ENCODE measurements at regions not wholly inside any gene's neighbourhood (a gene's known extent, or its start where the extent isn't known, plus 50 kb on each side); places are given as distances from the start of the nearest gene placed in this dataset.

GRCh38 chr11:97445561-97445960, 1055.7 kb downstream of the JRKL start:
- Histone ChIP-seq H3K4me3 (ENCODE audit: control extremely low read depth in 1 of 5, extremely low read depth in 1 of 5, insufficient read depth in 1 of 5, low read depth in 2 of 5, low read length in 4 of 5) (no peak overlapping the region), H3K4me2 (replicated peaks; ENCODE audit: low read depth, low read length, poor library complexity, severe bottlenecking) (no peak overlapping the region), H3K9ac (ENCODE audit: low read length) (no peak overlapping the region), H3K27me3 (replicated peaks in 1 of 4; ENCODE audit: control extremely low read depth in 1 of 4, control insufficient read depth in 3 of 4, insufficient read depth in 4 of 4, low read length in 3 of 4) (no peaks in the 10 kb centered on the region), H2AFZ (ENCODE audit: insufficient read depth, low read depth, low read length, poor library complexity, severe bottlenecking) (no peak overlapping the region), H3K79me2 (ENCODE audit: control insufficient read depth, insufficient read depth, low read length) (no peaks in the 10 kb centered on the region), H3K9me3 (ENCODE audit: control extremely low read depth in 1 of 3, control insufficient read depth in 2 of 3, insufficient read depth in 1 of 3, low read length in 2 of 3) (no peaks in the 10 kb centered on the region), H3K4me1 (ENCODE audit: control insufficient read depth in 2 of 2, insufficient read depth in 2 of 2, low read length in 2 of 2) (no peaks in the 10 kb centered on the region), H3K27ac (ENCODE audit: low read length in 2 of 2) (no peak overlapping the region), H4K20me1 (ENCODE audit: control insufficient read depth, insufficient read depth, low read length, poor library complexity, severe bottlenecking) (no peaks in the 10 kb centered on the region), H3K36me3 (replicated peaks in 1 of 2; ENCODE audit: control extremely low read depth in 1 of 2, control insufficient read depth in 1 of 2, extremely low read depth in 1 of 2, insufficient read depth in 2 of 2, low read length in 1 of 2) (no peaks in the 10 kb centered on the region)
- Mint-ChIP-seq H3K4me3 (no peak overlapping the region), H3K9me3 (ENCODE audit: insufficient read depth) (no peaks in the 10 kb centered on the region), H3K27ac (no peak overlapping the region), H3K27me3 (no peaks in the 10 kb centered on the region), H3K4me1 (no peaks in the 10 kb centered on the region)
- POLR2A ChIA-PET = no interaction called here
- ATAC-seq (ENCODE audit: low read depth) (no peak), DNase-seq (no peak)
- TF ChIP-seq EZH2 (IDR thresholded peaks at IDR 0.05; ENCODE audit: borderline replicate concordance, insufficient read depth, low read depth, low read length, poor library complexity, severe bottlenecking) (no peak), CTCF (IDR thresholded peaks at IDR 0.05) (no peak)
- intact Hi-C loops (cut with micrococcal nuclease) = no loop called here
- CTCF ChIA-PET = no interaction called here
- WGBS (ENCODE audit: insufficient coverage) = 65% methylated on average over 2 of the region's 2 CpGs

DNA sequence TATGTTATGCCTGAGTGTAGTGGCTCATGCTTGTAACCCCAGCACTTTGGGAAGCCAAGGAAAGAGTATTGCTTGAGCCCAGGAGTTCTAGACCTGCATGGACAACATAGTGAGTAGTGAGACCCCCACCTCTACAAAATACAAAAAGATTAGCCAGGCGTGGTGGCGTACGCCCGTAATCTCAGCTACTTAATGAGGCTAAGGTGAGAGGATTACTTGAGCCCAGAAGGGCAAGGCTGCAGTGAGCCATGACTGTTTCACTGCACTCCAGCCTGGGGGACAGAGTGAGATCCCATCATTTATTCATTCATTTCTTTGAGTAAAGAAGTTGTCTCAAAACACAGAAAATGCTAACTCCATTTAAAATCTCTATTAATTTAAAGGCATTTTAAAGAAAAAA, 1061.6 kb downstream of the JRKL start:
- TF ChIP-seq EZH2 (IDR thresholded peaks at IDR 0.05; ENCODE audit: borderline replicate concordance, insufficient read depth, low read depth, low read length, poor library complexity, severe bottlenecking) = no peak
- TF ChIP-seq CTCF (IDR thresholded peaks at IDR 0.05) = no peak

More for the DNA sequence above, 1061.6 kb downstream of the JRKL start:
- Histone ChIP-seq H3K4me3 (ENCODE audit: control extremely low read depth in 1 of 5, extremely low read depth in 1 of 5, insufficient read depth in 1 of 5, low read depth in 2 of 5, low read length in 4 of 5) (no peak overlapping the region), H3K9ac (ENCODE audit: low read length) (no peak overlapping the region), H3K4me1 (ENCODE audit: control insufficient read depth in 2 of 2, insufficient read depth in 2 of 2, low read length in 2 of 2) (no peaks in the 10 kb centered on the region), H3K27me3 (replicated peaks in 1 of 4; ENCODE audit: control extremely low read depth in 1 of 4, control insufficient read depth in 3 of 4, insufficient read depth in 4 of 4, low read length in 3 of 4) (no peaks in the 10 kb centered on the region), H3K9me3 (ENCODE audit: control extremely low read depth in 1 of 3, control insufficient read depth in 2 of 3, insufficient read depth in 1 of 3, low read length in 2 of 3) (no peaks in the 10 kb centered on the region), H3K27ac (ENCODE audit: low read length in 2 of 2) (no peak overlapping the region), H3K79me2 (ENCODE audit: control insufficient read depth, insufficient read depth, low read length) (no peaks in the 10 kb centered on the region), H4K20me1 (ENCODE audit: control insufficient read depth, insufficient read depth, low read length, poor library complexity, severe bottlenecking) (no peaks in the 10 kb centered on the region), H2AFZ (ENCODE audit: insufficient read depth, low read depth, low read length, poor library complexity, severe bottlenecking) (no peak overlapping the region), H3K36me3 (replicated peaks in 1 of 2; ENCODE audit: control extremely low read depth in 1 of 2, control insufficient read depth in 1 of 2, extremely low read depth in 1 of 2, insufficient read depth in 2 of 2, low read length in 1 of 2) (no peaks in the 10 kb centered on the region), H3K4me2 (replicated peaks; ENCODE audit: low read depth, low read length, poor library complexity, severe bottlenecking) (no peak overlapping the region)
- 93% methylated on average over 3 of the region's 4 CpGs for WGBS (ENCODE audit: insufficient coverage)
- H3K4me1 Mint-ChIP-seq = no peaks in the 10 kb centered on the region
- POLR2A ChIA-PET = no interaction called here
- H3K9me3 Mint-ChIP-seq (ENCODE audit: insufficient read depth) = peaks cover 10% of the 10 kb centered on the region
- ATAC-seq (ENCODE audit: low read depth) (no peak), DNase-seq (no peak)
- intact Hi-C loops (cut with micrococcal nuclease) = no loop called here
- H3K4me3 Mint-ChIP-seq = no peak overlapping the region
- CTCF ChIA-PET = no interaction called here
- no peak overlapping the region for H3K27ac Mint-ChIP-seq
- H3K27me3 Mint-ChIP-seq = no peaks in the 10 kb centered on the region
